PC-3 (cell line): ENCODE measurements at regions not wholly inside any gene's neighbourhood (a gene's known extent, or its start where the extent isn't known, plus 50 kb on each side); places are given as distances from the start of the nearest gene placed in this dataset.

ENCODE experiments used
- ATAC-seq: fragments of 200-7000 bp; cut with Tn5 transposase; 2 replicates; pipeline ENCODE4 v1.9.1; 2020; ENCODE audit warnings: mild to moderate bottlenecking, moderate library complexity
- BruUV-seq: library from RNA; stranded (reverse); fragments of 400-500 nt; replicated peaks from 2 replicates; lab custom pipeline; 2021; lab: Mats Ljungman, UMichigan
- CTCF ChIA-PET: fragments of 300-600 bp; sonication (Branson Sonifier 250); formaldehyde crosslinking; loops from one replicate; lab custom pipeline; 2022; ENCODE audit warnings: antibody characterized with exemption; lab: Charles Lee
- POLR2A ChIA-PET: fragments of 300-600 bp; sonication (Branson Sonifier 250); formaldehyde crosslinking; loops from one replicate; lab custom pipeline; 2022; ENCODE audit warnings: antibody characterized with exemption; ENCODE audit not compliant: unreplicated experiment; lab: Charles Lee
- DNase-seq: peaks from one replicate; pipeline ENCODE4 v3.0.0-alpha.2; 2015
- H2AFZ ChIP-seq: fragments of 300-600 bp; sonication (generic); 2 replicates; pipeline ENCODE4 v1.6.0; 2016; ENCODE audit warnings: antibody characterized with exemption, low read length
- H3F3A ChIP-seq: fragments of 300-600 bp; sonication (generic); one replicate; pipeline ENCODE4 v1.6.0; 2017; ENCODE audit warnings: antibody characterized with exemption, low read length, control low read depth, mild to moderate bottlenecking; ENCODE audit not compliant: unreplicated experiment
- H3K27ac ChIP-seq: fragments of 300-600 bp; sonication (generic); 2 replicates; pipeline ENCODE4 v1.5.1; 2016; ENCODE audit warnings: mild to moderate bottlenecking, low read length
- H3K27me3 ChIP-seq: fragments of 300-600 bp; sonication (generic); 2 replicates; pipeline ENCODE4 v1.6.1; 2016; ENCODE audit warnings: low read length, mixed read lengths
- H3K36me3 ChIP-seq: fragments of 300-600 bp; sonication (generic); 2 replicates; pipeline ENCODE4 v1.6.1; 2016; ENCODE audit warnings: low read depth, mixed run types, low read length, mixed read lengths
- H3K4me1 ChIP-seq: fragments of 300-600 bp; sonication (generic); 2 replicates; pipeline ENCODE4 v1.5.1; 2016; ENCODE audit warnings: low read length; ENCODE audit not compliant: insufficient read depth
- H3K4me2 ChIP-seq: fragments of 300-600 bp; sonication (generic); 2 replicates; pipeline ENCODE4 v1.6.0; 2016; ENCODE audit warnings: low read length
- H3K4me3 ChIP-seq: fragments of 300-600 bp; sonication (generic); 2 replicates; pipeline ENCODE4 v1.5.1; 2016; ENCODE audit warnings: mild to moderate bottlenecking, low read length, mixed read lengths
- H3K79me2 ChIP-seq: fragments of 300-600 bp; sonication (generic); 2 replicates; pipeline ENCODE4 v1.6.1; 2017; ENCODE audit warnings: low read length, mixed read lengths
- H3K9ac ChIP-seq: fragments of 300-600 bp; sonication (generic); 2 replicates; pipeline ENCODE4 v1.6.0; 2016; ENCODE audit warnings: mild to moderate bottlenecking, low read length
- H3K9me2 ChIP-seq: fragments of 300-600 bp; sonication (generic); replicated peaks from 2 replicates; pipeline ENCODE4 v1.6.1; 2016; ENCODE audit warnings: mixed run types, low read length, mixed read lengths
- H3K9me3 ChIP-seq: fragments of 300-600 bp; sonication (generic); 2 replicates; pipeline ENCODE4 v1.6.1; 2016; ENCODE audit warnings: low read length, mixed read lengths
- H4K20me1 ChIP-seq: fragments of 300-600 bp; sonication (generic); 2 replicates; pipeline ENCODE4 v1.6.1; 2016; ENCODE audit warnings: low read length, mixed read lengths
- CTCF ChIP-seq: fragments of 300-600 bp; sonication (generic); conservative IDR thresholded peaks from 2 replicates; pipeline ENCODE4 v1.5.1; 2017; ENCODE audit warnings: antibody characterized with exemption, low read depth, mild to moderate bottlenecking, low read length
- EZH2 ChIP-seq: fragments of 300-600 bp; sonication (generic); IDR thresholded peaks from one replicate; pipeline ENCODE4 v1.6.1; 2017; ENCODE audit warnings: antibody characterized with exemption, mild to moderate bottlenecking, low read length; ENCODE audit not compliant: unreplicated experiment
- EZH2phosphoT487 ChIP-seq: fragments of 300-600 bp; sonication (generic); IDR thresholded peaks from 2 replicates; pipeline ENCODE4 v1.6.1; 2018; ENCODE audit warnings: mild to moderate bottlenecking, antibody characterized with exemption, low read length, borderline replicate concordance
- intact Hi-C: fragments of 100-400 bp; cut with micrococcal nuclease; formaldehyde crosslinking; loops from 2 replicates; pipeline ENCODE4 v1.9.0; 2023

GRCh38 chr9:81519816-81520495 is 169.4 kb downstream of the TLE1 start:
- intact Hi-C loops: loop anchor here (10.0 kb wide), 1 partner anchor 65 kb away; no protein-coding TSS in a partner anchor
- Histone ChIP-seq H3K9me3 (no peaks in the 10 kb centered on the region), H3K79me2 (no peaks in the 10 kb centered on the region), H3K36me3 (no peaks in the 10 kb centered on the region), H3K4me2 (no peak overlapping the region), H3K4me3 (no peak overlapping the region), H3K9ac (no peak overlapping the region), H2AFZ (no peak overlapping the region), H3K4me1 (peaks cover 11% of the 10 kb centered on the region; the same call in 1 of the 2 replicates), H3K27me3 (no peaks in the 10 kb centered on the region), H3K27ac (no peak overlapping the region), H3F3A (no peaks in the 10 kb centered on the region), H3K9me2 (no peaks in the 10 kb centered on the region), H4K20me1 (no peaks in the 10 kb centered on the region)
- no peak for ATAC-seq
- POLR2A ChIA-PET: no interaction called here
- DNase-seq: no peak
- TF ChIP-seq EZH2phosphoT487 (no peak), EZH2 (no peak), CTCF (no peak)
- CTCF ChIA-PET: no interaction called here
- BruUV-seq: no TSS peak

GRCh38 chr9:81517954-81518353 is 171.4 kb downstream of the TLE1 start:
- no peaks in the 10 kb centered on the region for H4K20me1 ChIP-seq
- no peaks in the 10 kb centered on the region for H3F3A ChIP-seq
- ATAC-seq: no peak
- DNase-seq: no peak
- intact Hi-C loops: no loop called here
- CTCF ChIA-PET: no interaction called here
- no peaks in the 10 kb centered on the region for H3K79me2 ChIP-seq
- no peaks in the 10 kb centered on the region for H3K27me3 ChIP-seq
- TF ChIP-seq CTCF (no peak), EZH2phosphoT487 (no peak), EZH2 (no peak)
- H3K9me2 ChIP-seq: no peaks in the 10 kb centered on the region
- H3K4me2 ChIP-seq: no peak overlapping the region
- no TSS peak for BruUV-seq
- no peak overlapping the region for H3K27ac ChIP-seq
- no peak overlapping the region for H2AFZ ChIP-seq
- POLR2A ChIA-PET: no interaction called here
- H3K9me3 ChIP-seq: no peaks in the 10 kb centered on the region
- no peaks in the 10 kb centered on the region for H3K36me3 ChIP-seq
- H3K4me1 ChIP-seq: peaks cover 7% of the 10 kb centered on the region; the same call in 1 of the 2 replicates
- no peak overlapping the region for H3K4me3 ChIP-seq
- H3K9ac ChIP-seq: no peak overlapping the region

- Histone ChIP-seq H3K9me2 (no peaks in the 10 kb centered on the region), H3K4me1 (no peaks in the 10 kb centered on the region), H3K36me3 (no peaks in the 10 kb centered on the region), H2AFZ (no peak overlapping the region), H3K9me3 (no peaks in the 10 kb centered on the region), H3K4me2 (no peak overlapping the region), H3K4me3 (no peak overlapping the region), H3K27me3 (no peaks in the 10 kb centered on the region), H3K79me2 (no peaks in the 10 kb centered on the region), H3K9ac (no peak overlapping the region), H3K27ac (no peak overlapping the region), H4K20me1 (no peaks in the 10 kb centered on the region), H3F3A (no peaks in the 10 kb centered on the region)
- TF ChIP-seq EZH2phosphoT487 (no peak), EZH2 (no peak), CTCF (no peak)
- CTCF ChIA-PET: no interaction called here
- POLR2A ChIA-PET: no interaction called here
- intact Hi-C loops: no loop called here
- ATAC-seq: no peak
- no TSS peak for BruUV-seq
- DNase-seq: no peak
These were observed 176.3 kb downstream of the TLE1 start for GRCh38 chr9:81513059-81513458.
